Esophagus mucosa (tissue), 1 donor: ENCODE measurements at regions not wholly inside any gene's neighbourhood (a gene's known extent, or its start where the extent isn't known, plus 50 kb on each side); places are given as distances from the start of the nearest gene placed in this dataset.
"Not testable (repeated sequence)": the region's sequence is repeated elsewhere in the genome, so short reads cannot be mapped to it uniquely, and the experiment has no call there.

Experiments
- ATAC-seq: fragments of 200-7000 bp; cut with Tn5 transposase; one replicate; pipeline ENCODE4 v1.9.1; 2020
- donor health status: DM: yes; HTN: yes; CAD: no.

DNA sequence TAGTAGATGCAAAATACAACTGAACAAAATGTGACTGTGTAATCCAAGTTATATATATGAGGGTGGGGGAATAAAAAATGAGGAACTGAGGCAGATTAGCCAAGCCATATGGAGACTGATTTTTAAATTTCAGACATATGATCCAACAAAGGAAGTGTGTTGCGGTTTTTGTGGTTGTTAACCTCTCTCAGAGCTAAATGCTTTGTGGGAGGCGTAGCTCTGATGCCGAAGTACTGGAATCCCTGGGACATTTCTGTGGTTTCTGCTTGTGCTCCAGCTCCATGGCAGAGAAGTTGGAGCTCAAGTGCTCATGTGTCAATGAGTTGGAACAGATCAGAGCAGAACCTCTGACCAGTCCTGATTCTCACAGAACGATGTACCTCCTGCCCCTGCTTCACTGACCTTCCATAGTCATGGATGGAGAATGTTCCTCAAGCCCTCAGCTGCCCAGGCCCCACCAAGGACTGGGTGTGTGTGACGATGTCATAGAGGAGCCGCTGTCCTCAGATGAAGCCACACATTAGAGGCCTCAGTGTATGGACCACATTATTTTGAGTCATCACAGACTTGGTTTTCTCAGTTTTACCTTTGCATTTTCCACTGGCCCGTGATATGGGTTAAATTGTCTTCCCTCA lies 107.6 kb downstream of the SOX1 start:
- ATAC-seq: no peak

DNA sequence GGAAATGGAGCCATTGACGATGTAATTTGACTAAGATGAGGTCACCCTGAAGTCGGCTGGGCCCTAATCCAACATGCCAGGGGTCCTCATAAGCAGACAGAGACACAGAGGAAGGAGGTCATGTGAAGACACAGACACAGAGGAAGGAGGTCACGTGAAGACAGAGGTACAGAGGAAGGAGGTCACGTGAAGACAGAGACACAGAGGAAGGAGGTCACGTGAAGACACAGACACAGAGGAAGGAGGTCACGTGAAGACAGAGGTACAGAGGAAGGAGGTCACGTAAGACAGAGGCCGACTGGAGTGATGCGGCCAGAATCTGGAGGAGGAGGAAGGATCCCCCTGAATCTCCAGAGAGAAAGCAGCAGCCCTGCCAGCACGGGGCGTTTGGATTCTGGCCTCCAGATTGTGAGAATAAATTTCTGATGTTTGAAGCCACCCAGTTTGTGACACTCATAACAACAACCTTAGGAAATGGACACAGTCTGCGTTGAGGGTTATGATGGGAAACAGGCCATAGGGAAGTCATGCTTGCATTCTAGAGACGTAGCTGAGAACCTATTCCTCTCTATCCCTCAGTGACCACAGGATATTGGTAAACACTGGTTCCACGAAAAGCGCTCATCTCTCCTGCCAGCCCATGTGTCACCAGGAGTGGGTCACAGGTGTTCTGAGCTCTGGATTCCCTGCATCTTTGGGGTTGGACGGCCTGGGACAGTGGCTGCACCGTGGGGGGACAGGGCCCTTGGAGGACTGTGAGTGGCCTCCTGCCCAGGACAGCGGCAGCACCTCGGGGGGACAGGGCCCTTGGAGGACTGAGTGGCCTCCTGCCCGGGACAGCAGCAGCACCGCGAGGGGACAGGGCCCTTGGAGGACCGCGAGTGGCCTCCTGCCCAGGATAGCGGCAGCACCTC lies 108.5 kb downstream of the SOX1 start:
- ATAC-seq: no peak

DNA sequence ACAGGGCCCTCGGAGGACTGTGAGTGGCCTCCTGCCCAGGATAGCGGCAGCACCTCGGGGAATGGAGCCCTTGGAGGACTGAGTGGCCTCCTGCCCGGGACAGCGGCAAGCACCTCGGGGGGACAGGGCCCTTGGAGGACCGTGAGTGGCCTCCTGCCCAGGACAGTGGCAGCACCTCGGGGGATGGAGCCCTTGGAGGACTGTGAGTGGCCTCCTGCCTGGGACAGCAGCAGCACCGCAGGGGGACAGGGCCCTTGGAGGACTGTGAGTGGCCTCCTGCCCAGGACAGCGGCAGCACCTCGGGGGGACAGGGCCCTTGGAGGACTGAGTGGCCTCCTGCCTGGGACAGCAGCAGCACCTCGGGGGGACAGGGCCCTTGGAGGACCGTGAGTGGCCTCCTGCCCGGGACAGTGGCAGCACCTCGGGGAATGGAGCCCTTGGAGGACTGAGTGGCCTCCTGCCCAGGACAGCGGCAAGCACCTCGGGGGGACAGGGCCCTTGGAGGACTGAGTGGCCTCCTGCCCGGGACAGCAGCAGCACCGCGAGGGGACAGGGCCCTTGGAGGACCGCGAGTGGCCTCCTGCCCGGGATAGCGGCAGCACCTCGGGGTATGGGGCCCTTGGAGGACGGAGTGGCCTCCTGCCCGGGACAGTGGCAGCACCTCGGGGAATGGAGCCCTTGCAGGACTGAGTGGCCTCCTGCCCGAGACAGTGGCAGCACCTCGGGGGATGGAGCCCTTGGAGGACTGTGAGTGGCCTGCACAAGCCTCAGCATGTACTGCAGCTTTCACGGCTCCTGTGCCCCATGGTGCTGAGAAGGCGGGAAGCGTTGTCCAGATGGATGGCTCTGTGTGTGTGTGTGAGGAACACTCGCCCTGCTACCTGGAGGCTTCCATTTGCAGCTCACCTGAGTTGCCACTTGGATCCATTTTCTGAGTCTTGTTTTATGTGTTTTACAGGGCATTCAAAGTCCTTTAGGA lies 109.5 kb downstream of the SOX1 start:
- not testable (repeated sequence) for ATAC-seq

DNA sequence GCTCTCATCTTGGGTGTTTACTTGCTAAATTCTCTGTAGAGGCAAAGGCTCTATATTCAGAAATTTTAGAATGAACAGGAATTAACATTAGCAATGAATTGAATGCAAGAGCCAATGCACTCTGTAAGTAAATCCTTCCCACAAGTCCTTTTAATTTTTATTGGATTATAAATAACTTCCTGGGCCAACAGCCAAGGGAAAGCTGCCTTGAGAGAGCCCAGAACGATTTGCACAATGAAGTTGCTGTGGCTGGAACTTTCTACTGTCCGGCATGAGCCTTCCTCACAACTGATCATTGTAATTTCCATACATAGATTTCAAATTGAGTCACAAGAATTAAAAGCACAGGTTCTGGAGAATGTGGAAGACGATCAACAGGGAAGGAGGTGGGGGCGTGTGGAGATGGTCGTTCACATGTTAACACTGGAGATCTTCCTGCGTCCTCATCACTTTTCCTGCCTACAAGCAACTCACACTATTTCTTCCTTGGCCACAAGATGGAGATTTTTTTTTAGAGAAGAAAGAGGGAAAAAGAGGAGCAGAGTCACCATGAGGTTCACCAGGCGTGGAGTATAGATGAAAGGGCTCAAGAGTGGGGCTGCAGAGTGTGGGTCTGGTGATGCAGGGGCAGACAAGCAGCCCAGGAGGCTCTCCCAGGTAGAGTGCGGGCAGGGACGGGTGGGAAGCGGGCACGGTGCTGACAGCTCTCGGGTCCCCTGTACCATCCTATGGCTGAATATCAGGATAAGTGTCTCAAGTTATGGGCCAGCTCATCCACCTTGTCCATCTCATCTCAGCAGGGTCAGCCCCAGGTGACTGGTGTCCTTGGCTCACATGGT lies 110.7 kb downstream of the SOX1 start:
- ATAC-seq: no peak

DNA sequence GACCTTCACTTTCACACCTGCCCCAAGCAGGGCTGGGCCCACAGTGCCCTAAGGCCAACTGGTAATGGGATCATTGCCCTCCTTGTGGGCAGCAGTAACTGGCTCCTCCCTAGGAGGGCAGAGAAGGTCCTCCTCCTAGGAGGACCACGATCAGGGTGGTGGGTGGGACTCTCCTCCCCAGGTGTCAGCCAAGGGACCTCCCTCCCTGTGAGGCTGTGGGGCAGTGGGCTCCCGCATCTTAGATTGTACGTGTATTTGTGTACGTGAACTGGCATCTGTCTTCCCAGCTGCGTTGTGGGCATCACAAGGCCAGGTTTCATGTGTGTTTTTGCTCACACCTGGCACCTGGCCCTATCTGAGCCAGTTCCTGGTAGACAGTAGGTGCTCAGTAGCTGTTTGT lies 111.8 kb downstream of the SOX1 start:
- no peak for ATAC-seq

DNA sequence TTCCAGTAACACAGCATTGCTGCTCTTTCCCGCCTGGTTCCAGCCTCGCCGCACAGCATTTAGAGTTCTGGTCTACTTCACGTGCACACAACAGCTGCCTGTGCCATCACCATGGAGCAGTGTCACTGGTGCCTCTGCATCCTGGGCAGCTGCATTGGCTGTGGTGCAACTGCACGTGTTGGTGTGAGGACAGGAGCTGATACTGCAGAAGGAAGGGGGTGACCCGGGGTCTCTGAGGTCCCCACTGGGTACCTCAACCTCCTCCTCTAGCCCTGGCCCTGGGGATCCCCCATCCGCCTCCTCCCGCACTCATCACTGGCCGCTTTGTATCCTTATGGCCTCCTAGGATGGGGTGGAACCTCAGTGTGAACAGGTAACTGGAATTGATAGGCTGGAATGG lies 112.5 kb downstream of the SOX1 start:
- ATAC-seq: no peak

DNA sequence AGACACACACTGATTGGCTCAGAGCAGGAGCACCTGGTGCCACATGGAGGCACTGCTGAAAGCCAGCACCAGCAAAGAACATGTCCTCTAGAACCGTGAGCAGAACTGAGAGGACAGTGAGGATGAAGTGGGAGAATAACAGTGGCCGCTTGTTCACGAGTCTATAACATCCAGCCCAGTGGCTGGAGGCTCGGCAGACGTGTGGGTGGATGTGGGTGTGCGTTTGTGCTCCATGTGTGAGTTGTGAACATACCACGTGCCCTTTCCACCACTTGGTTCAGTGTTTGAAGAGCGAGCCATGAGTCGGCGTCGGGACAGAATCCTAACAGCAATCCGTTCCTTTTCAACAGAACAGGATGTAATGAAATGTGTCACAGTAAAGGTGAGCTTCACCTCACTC lies 113.0 kb downstream of the SOX1 start:
- ATAC-seq: no peak

DNA sequence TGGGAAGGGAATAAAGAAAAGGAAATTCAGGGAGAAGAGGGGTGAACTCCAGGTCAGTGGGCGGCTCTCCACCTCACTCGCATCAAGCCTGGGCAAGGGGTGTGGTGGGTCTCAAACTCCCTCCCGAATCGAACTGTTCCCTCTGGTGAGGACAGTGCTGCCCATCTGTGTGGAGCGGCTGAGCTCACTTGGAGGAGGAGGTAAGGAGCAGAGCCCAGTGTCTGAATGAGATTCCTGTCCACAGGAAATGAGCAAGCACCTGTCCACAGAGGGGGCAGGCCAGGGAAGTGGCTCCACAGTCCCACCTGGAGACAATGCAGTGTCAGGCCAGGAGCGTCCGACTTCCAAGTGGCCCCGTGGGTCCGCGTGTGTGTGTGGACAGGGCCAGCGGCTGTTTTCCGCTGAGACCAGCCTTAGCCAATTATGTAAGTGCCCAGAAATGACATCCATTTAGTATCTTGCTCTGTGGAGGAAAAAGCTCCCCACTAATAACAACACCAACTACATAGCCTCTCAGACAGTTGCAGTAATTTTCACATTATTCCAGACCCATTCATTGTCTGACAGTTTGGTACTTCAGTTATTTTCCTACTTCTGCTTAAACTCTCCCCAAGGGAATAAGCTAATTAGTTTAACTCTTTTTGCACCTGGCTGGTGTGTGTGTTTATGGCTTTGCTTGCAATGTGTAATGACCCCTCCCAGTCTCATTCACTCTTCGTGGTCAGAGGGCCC lies 114.6 kb downstream of the SOX1 start:
- ATAC-seq: no peak

DNA sequence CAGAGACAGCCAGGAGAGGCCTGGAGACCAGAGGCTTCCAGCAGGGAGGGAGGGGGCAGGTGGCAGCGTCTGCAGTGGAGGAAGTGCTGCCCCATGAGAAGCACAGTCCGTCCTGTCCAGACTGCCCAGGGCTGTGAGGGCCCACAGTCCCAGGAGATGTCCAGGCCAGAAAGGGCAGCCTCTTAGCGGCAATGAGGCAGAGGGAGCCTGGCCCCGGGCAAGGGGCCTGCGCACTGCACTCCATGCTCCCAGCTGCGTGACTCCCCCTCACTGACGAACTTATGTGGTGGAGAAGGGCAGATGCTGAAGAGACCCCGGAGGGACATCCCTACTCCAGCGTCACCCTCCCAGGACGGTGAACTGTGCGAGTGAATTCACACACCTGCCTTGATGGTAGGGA lies 115.3 kb downstream of the SOX1 start:
- ATAC-seq: no peak

DNA sequence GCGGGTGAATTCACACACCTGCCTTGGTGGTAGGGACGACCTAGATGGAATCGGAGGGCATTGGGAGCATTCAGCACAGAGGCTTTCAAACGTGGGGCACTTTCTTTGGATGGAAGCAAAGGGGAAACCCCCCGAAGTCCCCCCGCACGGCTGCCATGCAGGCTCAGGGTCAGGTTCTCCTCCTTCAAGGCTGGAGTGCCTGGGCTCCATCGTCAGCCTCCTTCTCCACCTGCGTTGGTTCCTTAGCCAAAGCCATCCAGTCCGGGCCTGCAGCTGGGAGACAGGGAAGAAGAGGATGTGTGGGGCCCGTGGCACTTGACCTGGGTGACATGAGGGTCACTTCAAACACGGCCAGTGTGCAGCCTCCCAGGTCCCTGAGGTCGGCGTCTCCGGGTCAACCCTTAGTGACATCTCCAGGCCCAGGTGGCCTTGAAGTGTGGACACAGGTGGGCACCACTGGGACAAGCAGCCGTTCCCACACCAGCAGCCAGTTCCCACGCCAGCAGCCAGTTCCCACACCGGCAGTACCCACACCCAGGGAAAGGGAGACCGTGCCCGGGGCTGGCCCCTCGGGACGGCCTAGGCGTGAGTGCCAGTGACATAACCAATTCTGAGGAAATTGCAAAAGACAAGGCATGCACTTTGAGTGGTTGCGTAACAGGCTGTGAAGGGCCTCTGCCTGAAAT lies 116.0 kb downstream of the SOX1 start:
- peak; percentile 35 for ATAC-seq

DNA sequence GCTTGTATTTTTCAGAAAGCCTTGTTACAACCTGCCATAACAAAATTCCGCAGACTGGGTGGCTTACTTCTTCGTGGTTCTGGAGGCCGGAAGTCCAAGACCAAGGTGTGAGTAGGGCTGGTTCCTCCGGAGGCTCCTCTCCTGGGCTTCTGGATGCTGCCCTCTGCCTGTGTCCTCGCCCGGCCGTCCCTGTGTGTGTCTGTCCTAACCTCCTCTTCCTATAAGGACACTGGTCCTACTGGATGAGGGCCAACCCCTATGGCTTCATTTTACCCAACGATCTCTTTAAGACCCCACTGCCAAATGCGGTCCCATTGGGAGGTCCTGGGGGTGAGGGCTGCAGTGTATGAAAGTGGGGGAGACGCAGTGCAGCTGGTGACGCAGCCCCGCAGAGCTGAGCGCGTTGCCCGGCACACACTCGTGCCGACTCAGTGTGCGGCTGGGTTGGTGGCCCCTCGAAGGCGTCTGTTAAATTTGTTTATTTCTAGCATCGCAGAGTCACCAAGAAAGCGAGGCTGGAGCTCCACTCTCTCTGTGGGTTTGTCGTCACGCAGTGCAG lies 116.7 kb downstream of the SOX1 start:
- ATAC-seq: no peak

DNA sequence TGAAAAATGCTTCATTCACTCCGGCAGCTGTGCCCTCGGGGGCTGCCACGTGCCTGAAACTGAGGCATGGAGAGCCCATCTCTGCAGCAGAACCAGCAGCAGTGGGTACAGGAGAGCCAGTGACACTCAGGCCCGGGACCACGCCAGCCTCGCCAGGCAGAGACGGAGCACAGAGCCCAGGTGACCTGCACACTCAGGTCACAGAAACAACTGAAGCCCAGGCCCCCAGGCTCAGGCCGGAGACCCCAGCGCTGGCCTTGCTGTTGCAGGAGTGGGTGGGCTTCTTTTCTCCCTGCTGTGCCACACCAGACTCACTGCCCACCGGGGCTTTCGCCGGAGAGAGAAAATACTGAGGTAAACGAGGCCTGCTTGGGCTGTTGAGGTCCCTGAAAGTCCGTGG lies 117.3 kb downstream of the SOX1 start:
- no peak for ATAC-seq

DNA sequence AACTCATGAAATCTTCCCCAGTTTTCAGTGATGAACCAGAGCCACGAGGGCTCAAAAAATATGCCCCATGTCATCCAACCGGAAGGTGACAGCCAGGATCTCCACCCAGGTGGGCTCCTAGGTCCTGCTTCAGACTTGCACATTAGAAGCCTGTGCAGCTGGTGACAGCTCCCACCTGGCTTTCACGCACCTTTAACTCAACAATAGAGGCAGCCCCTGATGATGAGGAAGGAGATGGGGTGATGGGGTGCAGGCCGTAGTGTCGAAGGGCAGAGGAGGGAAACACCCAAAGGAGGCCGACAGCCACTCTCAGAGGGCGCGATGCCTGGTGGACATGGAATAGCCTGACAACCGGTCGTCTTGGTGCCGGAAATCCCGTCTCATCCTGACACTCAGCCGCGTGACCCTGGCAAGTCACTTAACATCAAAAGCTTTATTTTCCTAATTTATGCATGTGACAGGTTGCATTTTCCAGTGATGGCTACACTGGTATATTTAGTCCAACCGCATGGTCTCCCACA lies 118.0 kb downstream of the SOX1 start:
- no peak for ATAC-seq

DNA sequence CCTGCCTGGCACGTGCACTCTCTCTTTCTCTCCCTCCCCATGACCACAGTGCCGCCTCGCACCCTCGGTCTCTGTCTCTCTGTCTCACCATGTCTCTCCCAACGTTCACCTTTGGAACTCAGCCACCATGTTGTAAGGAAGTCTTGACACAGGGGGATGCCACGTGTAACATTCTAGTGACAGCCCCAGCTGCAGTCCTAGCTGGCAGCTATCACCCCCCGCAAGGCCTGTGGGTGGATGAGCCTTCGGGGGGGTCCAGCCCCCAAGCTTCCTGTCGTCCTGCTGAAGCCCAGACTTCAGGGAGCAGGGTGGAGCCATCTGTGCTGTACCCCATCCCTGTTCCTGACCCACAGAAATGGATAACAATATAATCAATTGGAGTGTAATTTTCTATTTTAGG lies 118.5 kb downstream of the SOX1 start:
- no peak for ATAC-seq

DNA sequence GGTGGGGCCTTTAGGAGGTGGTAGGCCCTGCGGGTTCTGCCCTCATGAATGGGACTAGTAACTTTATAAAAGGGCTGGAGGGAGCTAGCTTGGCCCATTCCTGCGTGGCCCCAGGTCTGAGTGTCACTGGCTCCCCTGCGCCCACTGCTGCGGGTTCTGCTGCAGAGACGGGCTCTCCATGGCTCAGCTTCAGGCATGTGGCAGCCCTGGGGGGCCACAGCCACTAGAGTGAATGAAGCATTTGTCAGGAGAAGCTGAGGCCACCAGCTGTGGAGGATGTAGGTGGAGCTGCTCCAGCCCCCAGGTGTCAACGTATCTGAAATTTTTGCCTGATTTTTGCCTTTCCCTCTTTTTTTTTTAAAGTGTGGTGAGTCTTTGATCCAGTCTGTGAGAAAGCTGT lies 119.1 kb downstream of the SOX1 start:
- ATAC-seq: no peak

DNA sequence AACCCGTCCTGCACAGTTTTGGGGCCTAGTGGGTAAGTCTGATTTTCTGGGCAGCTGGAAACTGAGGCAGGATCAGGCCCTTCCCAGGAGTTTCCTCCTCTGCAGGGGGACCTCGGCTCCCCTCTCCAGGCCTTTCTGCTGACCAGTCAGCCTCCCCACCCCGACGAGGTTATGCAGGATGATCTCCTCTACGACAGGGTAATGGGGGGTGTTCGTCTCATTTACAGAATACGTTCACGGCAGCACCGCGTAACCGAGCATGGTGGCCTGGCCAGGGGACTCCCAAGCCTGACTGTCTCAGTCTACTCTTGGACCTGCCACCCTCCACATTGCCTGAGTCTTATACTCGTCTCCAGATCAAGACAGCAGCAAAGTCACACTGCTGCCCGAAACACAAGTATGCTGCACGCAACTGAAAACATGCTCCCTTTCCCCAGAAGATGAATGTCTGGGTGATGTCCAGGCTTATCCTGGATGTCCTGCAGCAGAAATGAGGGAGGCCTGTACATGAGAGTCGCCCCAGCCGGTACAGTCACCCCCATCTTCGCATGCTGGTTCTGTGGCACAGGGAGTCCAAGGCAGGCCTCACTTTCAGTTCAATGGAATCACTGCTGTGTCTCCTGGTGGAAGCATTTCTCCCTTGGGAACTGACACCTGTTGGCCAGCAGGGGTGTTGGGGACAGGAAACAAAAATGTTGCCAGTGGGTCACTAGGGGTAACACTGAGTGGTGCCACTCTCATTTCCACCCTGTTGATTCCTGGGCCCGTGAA lies 120.8 kb downstream of the SOX1 start:
- ATAC-seq: no peak

DNA sequence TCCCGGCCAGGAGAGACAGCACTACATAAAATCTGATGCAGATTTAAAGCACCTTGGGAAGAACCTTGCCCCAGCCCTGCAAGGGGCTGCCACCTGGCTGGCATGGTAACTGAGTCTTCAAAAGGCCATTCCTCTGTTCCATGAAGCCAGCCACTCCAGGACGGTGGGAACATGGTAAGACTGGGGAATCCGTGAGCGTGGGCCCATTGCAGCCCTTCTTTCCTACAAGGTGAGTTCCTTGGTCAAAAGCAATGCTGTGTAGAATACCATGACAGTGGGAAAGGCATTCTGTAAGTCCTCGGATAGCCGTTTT lies 121.3 kb downstream of the SOX1 start:
- no peak for ATAC-seq

DNA sequence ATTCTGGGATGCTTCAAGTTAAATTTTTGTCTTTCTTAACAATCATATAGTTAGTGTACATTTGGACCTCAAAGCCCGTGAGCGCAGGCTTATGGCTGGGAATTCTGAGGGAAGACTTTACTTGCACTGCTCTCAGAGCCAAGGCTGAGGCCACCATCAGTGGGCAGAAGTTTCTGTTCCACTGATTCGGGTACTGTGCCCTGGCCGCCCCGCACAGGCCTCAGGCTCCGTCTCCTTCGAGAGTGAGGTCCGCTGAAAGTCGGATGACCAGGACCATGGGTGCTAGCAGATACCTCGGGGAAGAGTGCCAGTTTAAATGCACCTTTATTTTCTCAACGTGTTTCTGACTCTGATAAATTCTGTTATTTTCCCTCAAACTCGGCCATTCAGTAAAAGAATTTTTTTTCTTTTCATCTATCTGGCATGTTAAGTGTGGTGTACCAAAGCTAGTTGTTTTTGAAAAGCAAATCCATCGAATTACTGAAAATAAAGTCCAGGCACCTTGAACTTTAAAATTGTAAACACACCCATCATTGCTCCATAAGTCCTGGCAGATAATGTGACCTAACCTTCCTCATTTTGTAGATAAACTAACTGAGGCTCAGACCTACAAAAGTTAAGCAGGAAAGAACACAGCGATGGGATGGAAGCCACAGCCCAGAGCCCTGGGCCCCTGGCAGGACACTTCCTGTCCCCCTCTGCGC lies 126.7 kb downstream of the SOX1 start:
- ATAC-seq: no peak

DNA sequence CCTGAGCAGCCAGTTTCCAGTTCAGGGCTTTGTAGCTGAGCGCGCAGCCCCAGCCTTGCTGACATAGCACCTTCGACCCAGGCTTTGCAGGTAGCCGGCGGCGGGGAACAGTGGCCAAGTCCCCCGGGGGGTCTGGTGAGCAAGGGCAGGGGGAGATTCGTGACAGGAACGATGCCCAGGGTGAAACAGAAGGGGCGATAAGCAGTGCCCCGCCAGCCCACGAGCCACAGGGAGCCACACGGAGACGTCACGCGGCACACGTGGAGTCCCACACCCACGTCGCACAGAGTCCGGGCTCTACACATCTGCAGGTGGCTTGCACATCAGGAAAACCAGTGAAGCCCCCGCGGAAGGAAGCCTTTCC lies 127.2 kb downstream of the SOX1 start:
- no peak for ATAC-seq
